Ishikawa (cell line): ENCODE measurements at regions not wholly inside any gene's neighbourhood (a gene's known extent, or its start where the extent isn't known, plus 50 kb on each side); places are given as distances from the start of the nearest gene placed in this dataset.

ENCODE experiments used
- NFIC ChIP-seq: IDR thresholded peaks from 2 replicates; pipeline ENCODE4 v1.6.1; 2012
- RAD21 ChIP-seq: IDR thresholded peaks from 2 replicates; pipeline ENCODE4 v1.6.1; 2012; ENCODE audit warnings: low read depth
- TAF1 ChIP-seq: IDR thresholded peaks from 2 replicates; pipeline ENCODE4 v1.6.1; 2012; ENCODE audit warnings: low read depth, mild to moderate bottlenecking
- TCF12 ChIP-seq: IDR thresholded peaks from 2 replicates; pipeline ENCODE4 v1.6.1; 2012; ENCODE audit warnings: low read depth
- TEAD4 ChIP-seq: IDR thresholded peaks from 2 replicates; pipeline ENCODE4 v1.6.1; 2012
- YY1 ChIP-seq: IDR thresholded peaks from 2 replicates; pipeline ENCODE4 v1.6.1; 2012; ENCODE audit warnings: low read depth
- TF ChIP-seq, protein P1 (sequence below): IDR thresholded peaks from 2 replicates; pipeline ENCODE4 v1.6.1; 2012; ENCODE audit warnings: low read depth, mild to moderate bottlenecking
- TF ChIP-seq, protein P2 (sequence below): IDR thresholded peaks from 2 replicates; pipeline ENCODE4 v1.6.1; 2012

DNA sequence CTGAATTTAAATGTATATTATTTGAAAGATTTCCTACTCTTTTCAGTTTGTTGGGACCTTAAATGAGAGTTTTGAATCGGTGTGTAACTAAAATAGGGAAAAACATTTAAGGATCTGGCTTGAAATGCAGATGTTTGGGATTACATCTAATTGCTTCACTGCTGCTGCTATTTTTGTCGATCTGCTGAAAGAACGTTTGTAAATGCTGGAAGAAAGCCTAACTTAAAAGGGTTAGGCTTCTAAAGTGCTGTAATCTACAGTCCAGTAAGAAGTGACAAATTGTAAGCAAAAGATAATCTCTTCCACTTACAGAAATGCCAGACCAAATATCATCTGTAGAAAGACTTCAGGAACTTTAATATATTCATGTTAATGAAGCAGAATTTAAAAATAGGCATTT, 691.6 kb downstream of the ZNF385D start:
- TF ChIP-seq TAF1 (no peak), NFIC (no peak), TCF12 (no peak), TEAD4 (no peak), YY1 (no peak), RAD21 (no peak)
- TF ChIP-seq, protein P1, sequence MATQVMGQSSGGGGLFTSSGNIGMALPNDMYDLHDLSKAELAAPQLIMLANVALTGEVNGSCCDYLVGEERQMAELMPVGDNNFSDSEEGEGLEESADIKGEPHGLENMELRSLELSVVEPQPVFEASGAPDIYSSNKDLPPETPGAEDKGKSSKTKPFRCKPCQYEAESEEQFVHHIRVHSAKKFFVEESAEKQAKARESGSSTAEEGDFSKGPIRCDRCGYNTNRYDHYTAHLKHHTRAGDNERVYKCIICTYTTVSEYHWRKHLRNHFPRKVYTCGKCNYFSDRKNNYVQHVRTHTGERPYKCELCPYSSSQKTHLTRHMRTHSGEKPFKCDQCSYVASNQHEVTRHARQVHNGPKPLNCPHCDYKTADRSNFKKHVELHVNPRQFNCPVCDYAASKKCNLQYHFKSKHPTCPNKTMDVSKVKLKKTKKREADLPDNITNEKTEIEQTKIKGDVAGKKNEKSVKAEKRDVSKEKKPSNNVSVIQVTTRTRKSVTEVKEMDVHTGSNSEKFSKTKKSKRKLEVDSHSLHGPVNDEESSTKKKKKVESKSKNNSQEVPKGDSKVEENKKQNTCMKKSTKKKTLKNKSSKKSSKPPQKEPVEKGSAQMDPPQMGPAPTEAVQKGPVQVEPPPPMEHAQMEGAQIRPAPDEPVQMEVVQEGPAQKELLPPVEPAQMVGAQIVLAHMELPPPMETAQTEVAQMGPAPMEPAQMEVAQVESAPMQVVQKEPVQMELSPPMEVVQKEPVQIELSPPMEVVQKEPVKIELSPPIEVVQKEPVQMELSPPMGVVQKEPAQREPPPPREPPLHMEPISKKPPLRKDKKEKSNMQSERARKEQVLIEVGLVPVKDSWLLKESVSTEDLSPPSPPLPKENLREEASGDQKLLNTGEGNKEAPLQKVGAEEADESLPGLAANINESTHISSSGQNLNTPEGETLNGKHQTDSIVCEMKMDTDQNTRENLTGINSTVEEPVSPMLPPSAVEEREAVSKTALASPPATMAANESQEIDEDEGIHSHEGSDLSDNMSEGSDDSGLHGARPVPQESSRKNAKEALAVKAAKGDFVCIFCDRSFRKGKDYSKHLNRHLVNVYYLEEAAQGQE: no peak
- TF ChIP-seq, protein P2, sequence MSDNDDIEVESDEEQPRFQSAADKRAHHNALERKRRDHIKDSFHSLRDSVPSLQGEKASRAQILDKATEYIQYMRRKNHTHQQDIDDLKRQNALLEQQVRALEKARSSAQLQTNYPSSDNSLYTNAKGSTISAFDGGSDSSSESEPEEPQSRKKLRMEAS: no peak
